HG03378 (cell line): ENCODE measurements at regions not wholly inside any gene's neighbourhood (a gene's known extent, or its start where the extent isn't known, plus 50 kb on each side); places are given as distances from the start of the nearest gene placed in this dataset.
"Not testable (repeated sequence)": the region's sequence is repeated elsewhere in the genome, so short reads cannot be mapped to it uniquely, and the experiment has no call there.

Experiments
- ATAC-seq: cut with Tn5 transposase; IDR thresholded peaks from one replicate; pipeline ENCODE4 v1.9.1; 2021; ENCODE audit warnings: mild to moderate bottlenecking, moderate library complexity; ENCODE audit not compliant: unreplicated experiment

- ATAC-seq = no peak
Observed at GRCh38 chr12:75874441-75874840, 157.1 kb downstream of the PHLDA1 start.

GRCh38 chr12:75872762-75873161, 158.8 kb downstream of the PHLDA1 start:
- no peak for ATAC-seq

- ATAC-seq = no peak
Observed at GRCh38 chr12:75870878-75871277, 160.7 kb downstream of the PHLDA1 start.

- ATAC-seq = no peak
Observed at GRCh38 chr12:75868501-75868900, 163.1 kb downstream of the PHLDA1 start.

- ATAC-seq = no peak
Observed at GRCh38 chr12:75865315-75865714, 166.3 kb downstream of the PHLDA1 start.

GRCh38 chr12:75864161-75864560, 167.4 kb downstream of the PHLDA1 start:
- no peak for ATAC-seq

- no peak for ATAC-seq
Observed at GRCh38 chr12:75863533-75863932, 168.0 kb downstream of the PHLDA1 start.

- ATAC-seq = no peak
Observed at GRCh38 chr12:75862692-75863471, 168.7 kb downstream of the PHLDA1 start.

GRCh38 chr12:75859868-75860267, 171.7 kb downstream of the PHLDA1 start:
- ATAC-seq = no peak

GRCh38 chr12:75856235-75856634, 175.3 kb downstream of the PHLDA1 start:
- ATAC-seq = no peak

- no peak for ATAC-seq
Observed at GRCh38 chr12:75855360-75855759, 176.2 kb downstream of the PHLDA1 start.

GRCh38 chr12:75854681-75855309, 176.8 kb downstream of the PHLDA1 start:
- no peak for ATAC-seq

- ATAC-seq = not testable (repeated sequence)
Observed at GRCh38 chr12:75854137-75854536, 177.4 kb downstream of the PHLDA1 start.

- no peak for ATAC-seq
Observed at GRCh38 chr12:75853626-75854025, 177.9 kb downstream of the PHLDA1 start.

GRCh38 chr12:75852956-75853355, 178.6 kb downstream of the PHLDA1 start:
- no peak for ATAC-seq

- no peak for ATAC-seq
Observed at GRCh38 chr12:75852143-75852542, 179.4 kb downstream of the PHLDA1 start.

- ATAC-seq = no peak
Observed at GRCh38 chr12:75850721-75851462, 180.7 kb downstream of the PHLDA1 start.

GRCh38 chr12:75848961-75849360, 182.6 kb downstream of the PHLDA1 start:
- no peak for ATAC-seq

GRCh38 chr12:75848431-75848925, 183.1 kb downstream of the PHLDA1 start:
- ATAC-seq = no peak

GRCh38 chr12:75846102-75846501, 185.5 kb downstream of the PHLDA1 start:
- ATAC-seq = no peak

GRCh38 chr12:75844985-75845384, 186.6 kb downstream of the PHLDA1 start:
- ATAC-seq = no peak
